MM.1S (cell line): ENCODE measurements at regions not wholly inside any gene's neighbourhood (a gene's known extent, or its start where the extent isn't known, plus 50 kb on each side); places are given as distances from the start of the nearest gene placed in this dataset.

Source experiments
- DNase-seq: peaks from one replicate; pipeline ENCODE4 v3.0.0-alpha.2; 2015
- H2AFZ ChIP-seq: fragments of 300-600 bp; sonication (generic); 2 replicates; pipeline ENCODE4 v1.6.0; 2016; ENCODE audit warnings: antibody characterized with exemption, low read length
- H3F3A ChIP-seq: fragments of 300-600 bp; sonication (generic); 2 replicates; pipeline ENCODE4 v1.6.1; 2016; ENCODE audit warnings: mild to moderate bottlenecking, antibody characterized with exemption, low read length, moderate library complexity, mixed read lengths; ENCODE audit not compliant: insufficient read depth
- H3K27ac ChIP-seq: fragments of 300-600 bp; sonication (generic); 2 replicates; pipeline ENCODE4 v1.5.1; 2016; ENCODE audit warnings: mild to moderate bottlenecking, low read length
- H3K27me3 ChIP-seq: fragments of 300-600 bp; sonication (generic); replicated peaks from 2 replicates; pipeline ENCODE4 v1.6.0; 2016; ENCODE audit warnings: low read length; ENCODE audit not compliant: insufficient read depth
- H3K36me3 ChIP-seq: fragments of 300-600 bp; sonication (generic); replicated peaks from 2 replicates; pipeline ENCODE4 v1.6.1; 2016; ENCODE audit warnings: mild to moderate bottlenecking, low read length, mixed read lengths; ENCODE audit not compliant: insufficient read depth
- H3K4me1 ChIP-seq: fragments of 300-600 bp; sonication (generic); 2 replicates; pipeline ENCODE4 v1.6.1; 2016; ENCODE audit warnings: low read length, mixed read lengths
- H3K4me2 ChIP-seq: fragments of 300-600 bp; sonication (generic); 2 replicates; pipeline ENCODE4 v1.6.0; 2016; ENCODE audit warnings: low read depth, low read length
- H3K4me3 ChIP-seq: fragments of 300-600 bp; sonication (generic); 2 replicates; pipeline ENCODE4 v1.5.1; 2016; ENCODE audit warnings: low read length, mixed read lengths
- H3K79me2 ChIP-seq: fragments of 300-600 bp; sonication (generic); 2 replicates; pipeline ENCODE4 v1.6.1; 2016; ENCODE audit warnings: mixed run types, low read length, mixed read lengths
- H3K9ac ChIP-seq: fragments of 300-600 bp; sonication (generic); 2 replicates; pipeline ENCODE4 v1.6.1; 2016; ENCODE audit warnings: low read length, mixed read lengths
- H3K9me2 ChIP-seq: fragments of 300-600 bp; sonication (generic); replicated peaks from 2 replicates; pipeline ENCODE4 v1.6.1; 2016; ENCODE audit warnings: mild to moderate bottlenecking, low read length, mixed read lengths; ENCODE audit not compliant: insufficient read depth
- H3K9me3 ChIP-seq: fragments of 300-600 bp; sonication (generic); replicated peaks from 2 replicates; pipeline ENCODE4 v1.6.1; 2016; ENCODE audit warnings: mild to moderate bottlenecking, low read length, mixed read lengths; ENCODE audit not compliant: insufficient read depth
- H4K20me1 ChIP-seq: fragments of 300-600 bp; sonication (generic); 2 replicates; pipeline ENCODE4 v1.6.1; 2016; ENCODE audit warnings: mild to moderate bottlenecking, low read length, moderate library complexity, mixed read lengths; ENCODE audit not compliant: insufficient read depth
- CTCF ChIP-seq: fragments of 300-600 bp; sonication (generic); IDR thresholded peaks from 2 replicates; pipeline ENCODE4 v1.5.1; 2016; ENCODE audit warnings: antibody characterized with exemption, low read length, mixed read lengths
- EZH2 ChIP-seq: fragments of 300-600 bp; sonication (generic); optimal IDR thresholded peaks from 2 replicates; pipeline ENCODE3; 2017; ENCODE audit warnings: low read depth, mild to moderate bottlenecking, antibody characterized with exemption, low read length, mixed read lengths
- EZH2phosphoT487 ChIP-seq: fragments of 300-600 bp; sonication (generic); IDR thresholded peaks from 2 replicates; pipeline ENCODE4 v1.6.1; 2018; ENCODE audit warnings: antibody characterized with exemption, low read length

- Histone ChIP-seq H3K36me3 (no peaks in the 10 kb centered on the region), H3K9ac (no peak overlapping the region), H3K4me3 (no peak overlapping the region), H3K79me2 (no peaks in the 10 kb centered on the region), H3K4me1 (no peaks in the 10 kb centered on the region), H3K9me2 (no peaks in the 10 kb centered on the region), H3K27me3 (no peaks in the 10 kb centered on the region), H4K20me1 (no peaks in the 10 kb centered on the region), H2AFZ (no peak overlapping the region), H3K9me3 (no peaks in the 10 kb centered on the region), H3K27ac (no peak overlapping the region), H3K4me2 (no peak overlapping the region), H3F3A (no peaks in the 10 kb centered on the region; the same call in 1 of the 2 replicates)
- no peak for TF ChIP-seq CTCF
- DNase-seq, result no peak
These were observed 324.6 kb downstream of the BCOR start for GRCh38 chrX:39773150-39773549.

- Histone ChIP-seq H3K9ac (no peak overlapping the region), H3K36me3 (no peaks in the 10 kb centered on the region), H3K9me3 (no peaks in the 10 kb centered on the region), H2AFZ (no peak overlapping the region), H3K4me1 (no peaks in the 10 kb centered on the region), H3K4me2 (no peak overlapping the region), H3K79me2 (no peaks in the 10 kb centered on the region), H3K9me2 (no peaks in the 10 kb centered on the region), H3K27ac (no peak overlapping the region), H3F3A (no peaks in the 10 kb centered on the region; the same call in 1 of the 2 replicates), H4K20me1 (no peaks in the 10 kb centered on the region), H3K4me3 (no peak overlapping the region), H3K27me3 (no peaks in the 10 kb centered on the region)
- no peak for DNase-seq
- TF ChIP-seq CTCF, result no peak
- TF ChIP-seq EZH2, result no peak
- no peak for TF ChIP-seq EZH2phosphoT487
These were observed 323.6 kb downstream of the BCOR start for GRCh38 chrX:39773923-39774773.

GRCh38 chrX:39774774-39775328 is 322.9 kb downstream of the BCOR start:
- no peak overlapping the region for H3K27ac ChIP-seq
- no peaks in the 10 kb centered on the region for H3K27me3 ChIP-seq
- no peak for DNase-seq
- TF ChIP-seq CTCF (no peak), EZH2 (no peak), EZH2phosphoT487 (no peak)
- no peaks in the 10 kb centered on the region for H3K9me3 ChIP-seq
- H4K20me1 ChIP-seq, result no peaks in the 10 kb centered on the region
- H3K79me2 ChIP-seq, result no peaks in the 10 kb centered on the region
- no peak overlapping the region for H3K9ac ChIP-seq
- H3K4me1 ChIP-seq, result no peaks in the 10 kb centered on the region
- no peaks in the 10 kb centered on the region; the same call in 1 of the 2 replicates for H3F3A ChIP-seq
- no peak overlapping the region for H3K4me2 ChIP-seq
- no peak overlapping the region for H3K4me3 ChIP-seq
- no peak overlapping the region for H2AFZ ChIP-seq
- H3K36me3 ChIP-seq, result no peaks in the 10 kb centered on the region
- no peaks in the 10 kb centered on the region for H3K9me2 ChIP-seq
